SU-DHL-6 (cell line): ENCODE measurements at regions not wholly inside any gene's neighbourhood (a gene's known extent, or its start where the extent isn't known, plus 50 kb on each side); places are given as distances from the start of the nearest gene placed in this dataset.

ENCODE experiments used
- EZH2phosphoT487 ChIP-seq: fragments of 200-600 bp; sonication (generic), shearing (Covaris generic); conservative IDR thresholded peaks from 2 replicates; pipeline ENCODE4 v1.6.1; 2018; ENCODE audit warnings: mild to moderate bottlenecking, antibody characterized with exemption, low read length, moderate library complexity, mixed read lengths
- TF ChIP-seq, protein P1 (sequence below): fragments of 200-600 bp; sonication (generic); IDR thresholded peaks from one replicate; pipeline ENCODE4 v1.5.1; 2017; ENCODE audit warnings: antibody characterized with exemption, mild to moderate bottlenecking, low read length, moderate library complexity; ENCODE audit not compliant: insufficient read depth, poor library complexity, severe bottlenecking

DNA sequence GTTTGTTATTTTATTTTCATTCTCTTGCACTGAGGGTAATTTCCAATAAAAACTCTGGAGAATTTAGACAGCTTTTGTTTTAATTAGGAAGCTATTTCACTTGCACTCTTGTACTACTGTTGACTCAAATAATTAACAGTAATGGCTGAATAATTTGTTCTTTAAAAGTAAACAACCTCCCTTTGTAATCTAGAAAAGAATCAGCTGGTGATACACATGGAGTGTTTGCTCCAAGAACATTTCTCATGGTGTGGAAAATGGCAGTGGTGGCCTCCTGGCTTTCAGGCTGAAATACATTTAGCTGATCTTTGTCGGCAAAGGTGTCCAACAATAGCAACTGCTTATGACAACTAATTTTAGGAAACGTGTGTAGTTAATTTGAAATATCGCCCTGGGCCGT is 129.4 kb downstream of the C9orf152 start:
- TF ChIP-seq, protein P1, sequence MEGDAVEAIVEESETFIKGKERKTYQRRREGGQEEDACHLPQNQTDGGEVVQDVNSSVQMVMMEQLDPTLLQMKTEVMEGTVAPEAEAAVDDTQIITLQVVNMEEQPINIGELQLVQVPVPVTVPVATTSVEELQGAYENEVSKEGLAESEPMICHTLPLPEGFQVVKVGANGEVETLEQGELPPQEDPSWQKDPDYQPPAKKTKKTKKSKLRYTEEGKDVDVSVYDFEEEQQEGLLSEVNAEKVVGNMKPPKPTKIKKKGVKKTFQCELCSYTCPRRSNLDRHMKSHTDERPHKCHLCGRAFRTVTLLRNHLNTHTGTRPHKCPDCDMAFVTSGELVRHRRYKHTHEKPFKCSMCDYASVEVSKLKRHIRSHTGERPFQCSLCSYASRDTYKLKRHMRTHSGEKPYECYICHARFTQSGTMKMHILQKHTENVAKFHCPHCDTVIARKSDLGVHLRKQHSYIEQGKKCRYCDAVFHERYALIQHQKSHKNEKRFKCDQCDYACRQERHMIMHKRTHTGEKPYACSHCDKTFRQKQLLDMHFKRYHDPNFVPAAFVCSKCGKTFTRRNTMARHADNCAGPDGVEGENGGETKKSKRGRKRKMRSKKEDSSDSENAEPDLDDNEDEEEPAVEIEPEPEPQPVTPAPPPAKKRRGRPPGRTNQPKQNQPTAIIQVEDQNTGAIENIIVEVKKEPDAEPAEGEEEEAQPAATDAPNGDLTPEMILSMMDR: no peak
- TF ChIP-seq EZH2phosphoT487: no peak
